GM18867 (cell line): ENCODE measurements at regions not wholly inside any gene's neighbourhood (a gene's known extent, or its start where the extent isn't known, plus 50 kb on each side); places are given as distances from the start of the nearest gene placed in this dataset.
"Not testable (repeated sequence)": the region's sequence is repeated elsewhere in the genome, so short reads cannot be mapped to it uniquely, and the experiment has no call there.

Experiments used
- ATAC-seq: cut with Tn5 transposase; IDR thresholded peaks from one replicate; pipeline ENCODE4 v1.9.1; 2021; ENCODE audit warnings: mild to moderate bottlenecking, moderate library complexity; ENCODE audit not compliant: unreplicated experiment

DNA sequence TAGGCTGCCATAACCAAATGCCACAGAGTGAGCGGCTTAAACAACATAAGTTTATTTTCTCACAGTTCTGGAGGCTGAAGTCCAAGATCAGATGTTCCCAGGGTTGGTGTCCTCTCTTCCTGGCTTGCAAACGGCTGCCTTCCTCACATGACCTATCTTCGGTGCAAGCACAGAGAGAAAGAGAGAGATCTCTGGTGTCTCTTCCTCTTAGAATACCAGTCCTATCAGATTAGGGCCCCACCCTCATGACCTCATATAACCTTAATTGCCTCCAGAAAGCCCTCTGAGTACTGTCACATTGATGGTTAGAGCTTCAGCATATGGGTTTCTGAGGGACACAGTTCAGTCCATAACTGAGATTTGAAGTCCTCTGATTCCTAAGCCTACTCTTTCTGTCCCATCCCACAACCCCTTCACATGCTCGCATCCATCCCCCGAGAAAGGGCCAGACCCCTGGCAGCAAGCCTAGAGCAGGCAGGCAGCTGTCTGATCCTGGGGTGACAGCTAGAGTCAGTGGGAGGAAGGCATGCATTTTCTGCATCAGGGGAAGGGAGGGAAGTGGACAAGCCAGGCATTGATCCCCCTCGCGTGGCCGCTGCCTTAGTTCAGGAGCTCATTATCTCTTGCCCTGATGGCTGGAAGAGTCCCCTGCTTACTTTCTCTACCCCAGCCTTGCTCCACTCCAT, 114.1 kb downstream of the FAR1 start:
- ATAC-seq = no peak

DNA sequence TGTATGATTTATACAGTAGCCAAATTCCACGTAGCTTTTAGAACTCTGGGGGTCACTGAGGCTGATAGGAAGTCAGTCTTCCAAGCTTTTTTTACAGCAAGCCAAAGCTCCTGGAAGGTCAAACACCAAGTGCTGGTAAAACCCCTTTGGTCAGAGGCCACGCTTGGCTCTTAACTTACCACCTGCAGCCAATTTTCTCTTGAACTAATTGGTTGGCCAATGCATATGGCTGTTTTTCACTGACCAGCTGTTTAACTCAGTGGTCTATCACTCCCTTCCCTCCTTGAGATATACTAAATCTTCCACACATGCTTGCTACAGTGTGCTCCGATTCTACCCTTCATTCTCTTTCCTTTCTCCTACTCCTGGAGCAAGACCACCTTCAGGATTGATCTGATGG, 116.0 kb downstream of the FAR1 start:
- ATAC-seq = no peak

- ATAC-seq = no peak
Measured at GRCh38 chr11:13784855-13785254, 116.4 kb downstream of the FAR1 start.

- ATAC-seq = no peak
Measured at GRCh38 chr11:13786688-13787087, 118.2 kb downstream of the FAR1 start.

- ATAC-seq = not testable (repeated sequence)
Measured at GRCh38 chr11:13797616-13798015, 129.1 kb downstream of the FAR1 start.

DNA sequence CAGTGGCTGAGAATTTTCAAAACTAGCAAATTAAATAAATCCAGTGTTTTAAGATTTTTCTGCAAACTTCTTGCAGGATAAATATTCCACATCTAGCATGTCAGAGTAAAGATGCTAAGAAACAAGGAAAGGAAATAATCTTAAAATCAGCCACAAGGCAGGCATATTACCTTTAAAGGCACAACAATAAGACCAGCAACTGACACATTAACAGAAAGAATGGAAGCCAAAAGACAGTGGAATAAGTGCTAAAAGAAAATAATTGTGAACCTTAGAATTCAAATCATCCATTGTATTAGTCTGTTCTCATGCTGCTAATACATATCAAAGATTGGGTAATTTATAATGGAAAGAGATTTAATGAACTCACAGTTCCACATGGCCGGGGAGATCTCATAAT, 132.4 kb downstream of the FAR1 start:
- ATAC-seq = no peak

- no peak for ATAC-seq
Measured at GRCh38 chr11:13818325-13818724, 144.2 kb upstream of the SPON1 start.

DNA sequence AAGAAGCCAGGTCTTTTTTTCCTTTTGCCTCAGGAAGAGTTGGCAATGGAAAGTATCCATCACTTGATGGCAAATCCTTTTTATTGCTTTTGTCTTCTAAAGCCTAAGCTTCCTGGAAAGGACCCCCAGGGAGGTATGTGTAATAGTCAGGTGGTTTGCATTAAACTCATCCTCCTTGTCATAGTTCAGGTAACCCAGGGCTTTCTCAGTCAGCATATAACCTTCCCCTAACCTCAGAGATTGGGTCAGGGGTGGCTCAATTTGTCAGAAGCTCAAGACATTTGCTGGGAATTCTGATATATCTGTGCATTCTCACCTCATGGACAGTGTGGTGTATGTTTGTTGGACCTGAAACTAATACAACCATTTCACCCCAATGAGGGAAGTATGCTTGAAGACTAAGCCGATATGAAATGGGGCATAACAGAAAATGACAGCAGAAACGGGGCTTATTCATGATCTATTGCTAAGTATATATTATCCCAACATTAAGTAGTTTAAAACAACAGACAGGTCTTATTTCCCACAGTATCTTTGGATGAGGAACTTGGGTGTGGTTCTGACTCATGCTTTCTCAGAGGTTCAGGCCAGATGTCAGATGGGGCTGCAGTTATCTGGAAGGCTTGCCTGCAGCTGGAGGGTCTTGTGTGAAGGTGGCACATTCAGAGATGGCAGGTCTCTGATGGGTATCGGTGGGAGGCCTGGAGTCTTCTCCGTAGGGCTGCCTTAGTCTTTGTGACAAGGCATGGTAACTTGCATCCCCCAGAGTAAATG, 135.8 kb upstream of the SPON1 start:
- no peak for ATAC-seq

DNA sequence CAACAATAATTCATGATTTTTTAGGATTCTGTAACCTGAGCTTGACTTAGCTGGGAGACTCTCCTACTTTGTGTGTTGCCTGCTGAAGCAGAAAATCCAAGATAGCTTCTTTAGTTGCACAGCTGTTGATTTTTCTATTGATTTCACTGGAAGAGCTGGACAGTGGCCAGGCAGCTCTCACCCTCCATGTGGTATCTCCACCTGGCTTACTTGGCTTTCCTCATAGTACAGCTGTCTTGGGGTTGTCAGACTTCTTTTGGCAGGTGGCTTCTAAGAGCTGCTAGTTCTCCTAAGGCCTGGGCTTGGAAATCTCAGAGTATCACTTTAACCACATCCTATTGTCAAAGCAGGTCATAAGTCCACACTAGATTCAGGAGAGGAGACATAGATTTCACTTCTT, 130.8 kb upstream of the SPON1 start:
- no peak for ATAC-seq

DNA sequence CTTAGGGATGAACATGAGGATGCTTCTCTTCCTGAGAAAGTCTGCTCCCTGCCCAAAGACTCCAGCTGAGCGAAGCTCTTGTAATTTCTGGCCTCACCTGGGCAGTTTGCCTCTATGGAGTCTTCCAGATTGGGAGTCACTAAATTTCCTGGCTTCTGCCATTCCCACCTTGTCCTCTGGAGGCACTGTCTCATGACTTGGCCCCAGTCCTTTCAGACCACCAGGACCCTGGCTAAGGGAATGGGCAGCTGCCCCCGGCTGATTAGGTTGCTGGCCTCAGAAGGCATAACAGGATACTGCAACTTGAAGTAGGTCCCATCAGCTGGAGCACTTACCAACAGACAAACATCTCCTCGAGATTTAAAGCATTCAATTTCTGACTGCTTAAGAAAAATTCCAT, 128.1 kb upstream of the SPON1 start:
- no peak for ATAC-seq

DNA sequence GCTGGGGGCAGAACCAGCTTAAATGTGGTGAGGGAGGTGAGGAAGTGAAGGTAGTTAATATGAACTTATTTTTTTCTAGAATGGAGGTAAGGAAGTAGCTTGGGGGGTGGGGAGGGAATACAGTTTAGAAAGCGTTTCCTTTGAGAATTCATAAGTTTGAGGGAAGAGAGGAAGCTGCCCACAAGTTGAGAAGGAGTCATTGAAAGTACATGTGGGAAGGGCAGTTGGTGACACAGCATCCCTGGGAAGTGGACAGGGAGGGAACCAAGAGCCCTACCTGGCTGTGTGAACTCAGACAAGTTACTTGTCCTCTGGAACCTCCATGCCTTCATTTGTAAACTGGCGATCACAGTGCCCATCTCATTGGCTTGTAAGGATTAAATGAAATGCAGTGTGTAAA, 125.9 kb upstream of the SPON1 start:
- ATAC-seq = no peak

DNA sequence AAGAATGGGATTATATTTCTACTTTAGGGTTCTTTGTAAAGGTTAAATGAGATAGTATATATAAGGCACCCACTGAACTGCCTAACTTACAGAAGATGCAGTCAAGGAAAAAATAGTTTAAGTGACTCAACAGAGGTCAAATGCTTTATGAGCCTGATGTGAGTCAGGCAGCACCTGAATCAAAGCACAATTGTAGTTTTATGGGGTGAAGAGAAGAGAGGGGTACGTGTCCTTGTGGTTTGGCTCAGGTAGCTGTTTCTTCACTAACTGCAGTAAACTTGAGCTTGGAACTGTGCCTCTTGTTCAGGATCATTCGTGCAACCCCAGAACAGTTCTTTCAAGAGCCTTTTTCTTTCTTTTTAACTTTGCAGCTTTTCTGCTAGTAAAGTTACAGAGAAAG, 125.2 kb upstream of the SPON1 start:
- no peak for ATAC-seq

- no peak for ATAC-seq
Measured at GRCh38 chr11:13841393-13841792, 121.1 kb upstream of the SPON1 start.

GRCh38 chr11:13848031-13848430, 114.5 kb upstream of the SPON1 start:
- no peak for ATAC-seq

- no peak for ATAC-seq
Measured at GRCh38 chr11:13850231-13851005, 112.1 kb upstream of the SPON1 start.

DNA sequence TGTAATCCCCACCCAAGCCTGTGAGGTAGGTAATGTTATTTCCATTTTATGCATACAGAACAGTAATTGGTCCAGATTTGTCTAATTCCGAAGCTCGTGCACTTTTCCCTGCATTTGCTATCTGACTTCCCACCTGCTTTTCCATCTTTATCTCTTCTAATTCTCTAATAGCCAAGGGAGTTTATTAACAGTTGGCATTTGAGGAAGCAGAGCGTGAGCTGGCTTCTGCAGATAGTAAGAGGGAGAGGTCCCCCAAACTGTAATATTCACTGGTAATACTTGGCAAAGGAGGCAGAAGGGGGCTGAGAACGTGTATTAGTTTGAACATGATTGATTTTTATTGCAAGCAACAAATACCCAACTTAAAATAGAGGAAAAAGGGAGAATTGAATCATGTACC, 110.8 kb upstream of the SPON1 start:
- ATAC-seq = no peak

- no peak for ATAC-seq
Measured at GRCh38 chr11:13852481-13852880, 110.0 kb upstream of the SPON1 start.

DNA sequence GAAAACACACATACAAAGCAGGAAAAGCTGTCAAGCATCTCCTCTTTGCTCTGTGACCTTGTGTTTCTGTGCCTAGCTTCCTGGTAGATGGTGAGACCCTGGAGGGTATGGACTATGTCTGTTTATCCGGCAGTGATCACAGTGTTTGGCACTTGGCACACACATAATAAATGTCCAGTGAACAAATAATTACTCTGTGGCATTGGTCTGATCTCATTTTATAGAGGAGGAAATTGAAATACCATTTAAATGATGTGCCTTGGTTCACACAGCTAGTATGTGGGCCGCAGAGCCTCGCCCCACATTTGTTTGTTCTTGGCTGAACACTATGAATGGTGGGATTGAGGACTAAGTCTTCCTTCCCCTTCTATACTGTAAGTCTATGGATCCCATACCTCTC, 104.7 kb upstream of the SPON1 start:
- ATAC-seq = no peak

GRCh38 chr11:13859892-13860291, 102.6 kb upstream of the SPON1 start:
- ATAC-seq = no peak

DNA sequence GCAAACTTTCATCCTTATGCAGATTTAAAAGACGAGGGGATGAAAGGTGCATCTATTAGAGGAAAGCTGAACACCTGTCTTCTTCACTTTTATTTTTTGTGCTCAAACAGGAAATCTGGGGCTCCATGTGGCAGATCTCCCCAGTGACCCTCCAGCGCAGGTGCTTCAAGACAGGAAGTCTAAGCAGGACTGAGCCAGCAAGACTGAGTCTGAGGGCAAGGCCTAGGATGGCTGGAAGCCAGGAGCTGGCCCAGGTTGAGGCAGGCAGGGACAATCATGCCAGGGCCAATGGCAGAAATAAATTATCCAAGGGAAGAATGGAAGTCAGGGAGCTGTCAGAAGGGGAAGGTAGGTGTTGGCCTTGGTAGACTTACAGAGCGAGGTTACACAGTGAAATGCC, 101.1 kb upstream of the SPON1 start:
- ATAC-seq = no peak

GRCh38 chr11:13862845-13863392, 99.6 kb upstream of the SPON1 start:
- no peak for ATAC-seq
